Right renal pelvis (tissue), 4 donors: ENCODE measurements at regions not wholly inside any gene's neighbourhood (a gene's known extent, or its start where the extent isn't known, plus 50 kb on each side); places are given as distances from the start of the nearest gene placed in this dataset.

Experiments used
- DNase-seq, 4 donors: peaks; one replicate each; pipeline ENCODE4 v3.0.0-alpha.2; 2013; ENCODE audit warnings: low read depth in 4 of 4, low spot score in 3 of 4, missing footprints in 1 of 4

DNA sequence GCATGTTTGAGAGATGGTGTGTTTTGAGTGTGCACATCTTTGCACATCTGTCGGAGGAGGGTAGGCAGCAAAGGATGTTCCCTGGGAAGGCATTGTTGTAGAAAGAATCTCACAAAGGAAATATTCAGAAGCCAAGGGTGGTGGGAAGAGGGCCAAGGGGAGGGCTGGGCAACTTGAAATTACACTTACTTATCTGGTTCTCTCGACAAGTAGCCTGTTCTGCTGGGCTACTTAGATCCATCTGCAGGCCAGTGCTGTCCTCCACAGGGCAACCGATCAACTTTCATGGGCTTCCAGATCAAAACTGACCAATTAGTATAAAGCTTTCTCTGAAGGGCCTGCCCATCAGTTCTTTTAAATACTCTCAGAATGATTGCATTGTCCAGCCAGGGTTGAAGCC, 495.2 kb downstream of the GADD45G start:
- no peak for DNase-seq

DNA sequence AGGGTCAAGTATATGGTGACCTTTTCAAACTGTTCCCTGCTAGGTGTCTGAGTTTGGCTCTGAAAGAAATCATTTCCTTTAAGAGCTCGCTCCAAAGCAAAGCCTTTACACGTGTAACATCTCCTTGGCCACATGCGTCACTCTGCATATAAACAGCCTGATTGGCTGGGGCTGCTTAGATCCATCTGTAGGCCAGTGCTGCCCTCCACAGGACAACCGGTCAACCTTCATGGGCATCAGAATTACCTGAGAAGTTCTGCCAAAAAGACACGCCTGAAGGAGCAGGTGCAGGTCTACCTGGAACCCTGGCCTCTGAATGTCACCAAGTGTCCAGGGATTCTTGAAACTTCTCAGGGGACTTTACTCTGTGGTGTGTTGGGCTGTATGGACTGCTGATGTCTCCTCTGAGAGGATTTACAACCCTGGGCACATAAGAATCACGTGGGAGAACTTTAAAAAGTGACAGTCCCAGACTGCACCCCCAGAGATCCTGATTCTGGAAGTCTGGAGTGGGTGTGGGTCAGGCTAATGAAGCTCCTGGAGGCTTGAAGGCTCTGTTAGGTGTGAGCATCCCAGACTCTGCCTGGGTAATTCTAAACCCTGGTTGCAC, 497.6 kb downstream of the GADD45G start:
- peak; percentile 57 to 69 (median 61) for DNase-seq

DNA sequence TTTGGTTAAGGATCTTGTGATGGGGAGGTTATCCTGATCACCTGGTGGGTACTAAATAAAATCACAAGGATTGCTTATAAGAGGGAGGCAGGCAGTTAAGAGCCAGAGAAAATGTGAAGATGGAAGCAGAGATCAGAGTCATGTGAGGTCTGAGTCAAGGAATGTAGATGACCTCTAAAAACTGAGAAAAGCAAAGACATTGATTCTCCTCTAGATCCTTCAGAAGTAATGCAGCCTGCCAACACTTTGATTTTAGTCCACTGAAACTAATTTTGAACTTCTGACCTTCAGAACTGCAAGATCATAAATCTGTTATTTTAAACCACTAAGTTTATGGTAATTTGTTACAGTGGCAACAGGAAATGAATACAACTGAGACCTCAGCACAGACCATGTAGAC, 499.0 kb downstream of the GADD45G start:
- no peak for DNase-seq

DNA sequence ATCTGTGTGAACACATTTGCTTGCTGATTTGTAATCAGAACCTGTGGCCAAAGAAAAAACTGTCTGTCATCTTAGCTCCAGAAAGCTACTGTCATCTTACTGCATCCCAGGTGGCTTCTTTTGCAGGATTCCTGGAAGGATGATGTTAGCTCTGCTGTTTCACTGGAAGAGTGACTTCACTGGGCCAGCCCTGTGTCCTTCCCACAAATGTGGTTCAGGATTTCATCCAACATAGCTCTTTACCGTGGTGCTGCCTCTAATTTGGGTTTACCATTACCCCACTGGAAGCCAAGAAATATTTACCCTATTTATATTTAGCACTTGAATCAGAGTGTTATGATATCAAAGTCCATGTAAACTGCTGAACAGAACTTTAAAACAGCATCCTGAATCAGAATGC, 501.0 kb downstream of the GADD45G start:
- no peak for DNase-seq

DNA sequence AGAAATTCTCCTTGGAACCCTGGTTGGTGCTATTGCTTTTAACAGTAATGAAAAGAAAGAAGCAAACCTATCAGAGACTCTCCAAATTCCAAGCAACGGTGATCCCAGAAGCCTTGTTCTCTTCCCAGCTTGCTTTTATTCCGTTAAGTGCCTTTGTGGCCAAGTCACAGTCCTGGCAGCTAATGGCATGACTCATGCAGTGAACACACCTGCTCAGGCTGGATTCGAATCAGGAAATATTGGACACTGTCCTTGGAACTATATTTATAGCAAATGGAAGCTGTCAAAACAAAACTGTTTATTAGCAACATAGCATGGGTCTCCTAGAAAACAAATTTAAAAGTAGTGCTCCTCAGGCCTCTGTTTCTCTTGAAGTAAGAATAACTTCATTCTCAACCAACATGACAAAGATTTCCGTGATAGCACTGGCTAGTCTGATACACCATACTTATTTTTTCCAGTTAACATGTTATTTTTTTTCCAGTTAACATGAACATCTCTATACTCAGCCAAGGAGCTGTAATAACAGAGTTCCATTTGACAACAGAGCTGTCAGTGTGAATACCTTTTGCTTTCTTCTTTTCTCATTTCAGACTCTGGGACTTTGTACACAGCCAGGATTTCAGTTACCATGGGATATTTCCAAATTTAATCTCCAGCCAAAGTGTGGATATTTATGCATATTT, 502.4 kb downstream of the GADD45G start:
- DNase-seq, result no peak

DNA sequence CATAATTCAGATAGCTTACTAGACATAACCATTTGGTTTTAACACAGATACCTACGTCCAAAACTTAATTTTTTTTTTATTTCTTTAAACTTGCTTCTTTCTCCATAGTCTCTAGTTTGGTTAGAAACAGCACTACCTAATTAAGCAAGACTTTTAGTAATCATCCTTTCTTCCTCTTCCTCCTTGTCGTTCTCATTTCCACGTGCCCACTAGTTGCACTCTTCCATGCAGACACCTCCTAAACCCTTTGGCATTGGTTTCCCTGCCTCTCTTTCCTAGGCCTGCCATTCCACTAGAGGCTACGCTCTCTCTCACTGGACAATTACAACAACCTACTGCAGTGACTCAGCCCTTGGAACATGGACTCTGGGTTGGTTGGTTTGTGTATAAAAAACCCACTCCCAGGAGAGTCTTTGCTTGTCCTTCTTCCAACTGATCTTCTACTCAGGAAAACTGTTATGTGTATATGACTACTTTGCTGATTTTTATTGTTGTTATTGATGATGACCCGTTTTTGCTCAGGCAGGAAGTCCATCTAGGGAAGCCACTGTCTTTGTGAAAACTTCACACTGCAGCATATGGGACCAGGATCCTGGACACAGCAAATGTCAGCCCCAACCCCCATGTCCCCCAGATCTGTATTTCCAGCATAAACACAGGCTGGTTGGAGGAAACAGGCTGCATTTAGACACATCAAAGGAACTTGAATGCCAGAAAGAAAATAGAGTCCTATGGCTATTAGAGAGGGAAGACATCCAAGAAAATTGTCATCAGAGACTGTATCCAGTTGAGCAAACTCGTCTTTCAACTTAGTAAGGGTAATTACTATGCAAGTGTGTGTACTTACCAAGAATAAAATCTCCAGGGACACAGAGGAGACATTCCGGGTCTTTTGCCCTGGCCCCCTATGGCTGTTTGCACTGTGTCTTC, 503.2 kb downstream of the GADD45G start:
- no peak for DNase-seq

DNA sequence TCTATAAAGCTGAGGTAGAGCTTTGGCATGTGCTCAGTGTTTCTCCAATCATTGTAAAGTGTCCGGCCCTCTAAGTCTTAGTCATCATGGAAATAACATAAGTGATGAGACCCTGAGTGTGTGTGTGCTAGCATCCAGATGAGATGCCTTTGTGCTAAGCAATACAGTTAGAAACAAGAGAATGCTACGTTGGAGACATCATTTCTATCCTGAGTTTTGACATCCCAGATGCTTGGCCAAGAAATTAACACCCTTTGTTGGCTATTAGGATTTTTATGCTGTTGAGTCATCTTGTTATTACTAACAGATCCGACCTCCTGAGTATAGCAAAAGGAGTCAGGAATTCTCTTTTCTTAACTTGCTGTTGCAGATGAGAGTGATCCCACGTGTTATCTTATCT, 508.0 kb downstream of the GADD45G start:
- no peak for DNase-seq

DNA sequence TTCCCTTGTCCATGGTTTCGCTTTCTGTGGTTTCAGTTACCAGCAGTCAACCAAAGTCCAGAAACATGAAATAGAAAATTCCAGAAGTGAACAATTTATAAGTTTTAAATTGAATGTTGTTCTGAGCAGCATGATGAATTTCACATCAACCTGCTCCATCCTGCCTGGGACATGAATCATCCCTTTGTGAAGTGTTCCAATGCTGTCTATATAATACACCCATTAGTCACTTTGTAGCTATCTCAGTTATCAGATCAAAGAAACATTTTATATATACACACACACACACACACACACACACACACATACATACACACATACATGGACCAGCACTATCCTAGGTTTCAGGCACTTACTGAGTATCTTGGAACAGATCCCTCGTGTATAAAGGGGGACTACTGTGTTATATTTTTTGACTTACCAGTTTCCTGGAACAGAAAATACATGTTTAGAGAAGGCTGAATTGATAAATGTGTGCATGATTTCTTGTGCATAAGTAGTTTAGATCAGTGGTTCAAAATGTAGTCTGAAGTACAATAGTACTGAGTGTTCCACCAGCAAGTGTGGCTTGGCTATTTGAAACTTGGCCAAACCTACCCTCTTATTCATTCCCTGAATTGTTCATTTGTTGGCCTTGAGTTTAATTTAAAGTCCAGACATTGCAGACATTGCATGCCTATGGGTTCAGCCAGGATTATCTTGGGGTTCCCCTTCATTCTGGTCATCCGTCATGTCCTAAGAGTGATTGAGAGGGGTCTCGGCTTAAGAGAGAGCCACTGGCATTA, 510.0 kb downstream of the GADD45G start:
- no peak for DNase-seq

DNA sequence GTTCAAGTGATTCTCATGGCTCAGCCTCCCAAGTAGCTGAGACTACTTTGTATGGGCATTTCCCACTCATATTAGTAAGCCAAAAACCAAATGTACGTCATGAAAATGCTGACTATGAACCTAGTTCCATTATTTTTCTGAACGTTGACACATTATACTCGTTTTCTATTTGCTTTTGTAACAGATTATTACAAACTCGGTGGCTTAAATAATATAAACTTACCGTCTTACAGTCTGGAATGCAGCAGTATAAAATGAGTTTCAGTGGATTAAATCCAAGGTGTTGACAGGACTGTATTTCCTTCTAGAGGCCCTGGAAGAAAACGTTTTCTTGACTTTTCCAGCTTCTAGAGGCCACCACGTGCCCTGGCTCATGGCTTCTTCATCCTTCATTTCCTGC, 517.0 kb downstream of the GADD45G start:
- no peak for DNase-seq

DNA sequence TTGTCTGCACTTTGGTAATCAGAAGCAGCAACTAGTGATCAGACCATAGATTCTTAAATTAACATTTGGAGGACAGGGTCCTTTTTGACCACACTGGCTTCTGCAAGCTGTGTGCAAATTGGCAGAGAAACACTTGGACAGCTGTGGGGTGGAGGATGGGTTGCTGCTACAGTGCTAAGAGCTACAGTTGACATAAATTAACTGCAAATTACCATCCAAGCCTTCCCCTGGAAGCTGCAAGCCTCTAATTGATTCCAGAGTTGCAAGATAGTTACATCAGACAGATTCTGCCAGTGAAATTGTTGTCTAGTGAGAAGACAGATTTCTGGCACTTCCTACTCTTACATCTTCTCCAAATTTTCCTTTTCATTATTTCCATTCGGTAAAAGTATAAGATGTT, 517.7 kb downstream of the DIRAS2 start:
- peak in 1 of 4 donors; percentile 16 for DNase-seq

DNA sequence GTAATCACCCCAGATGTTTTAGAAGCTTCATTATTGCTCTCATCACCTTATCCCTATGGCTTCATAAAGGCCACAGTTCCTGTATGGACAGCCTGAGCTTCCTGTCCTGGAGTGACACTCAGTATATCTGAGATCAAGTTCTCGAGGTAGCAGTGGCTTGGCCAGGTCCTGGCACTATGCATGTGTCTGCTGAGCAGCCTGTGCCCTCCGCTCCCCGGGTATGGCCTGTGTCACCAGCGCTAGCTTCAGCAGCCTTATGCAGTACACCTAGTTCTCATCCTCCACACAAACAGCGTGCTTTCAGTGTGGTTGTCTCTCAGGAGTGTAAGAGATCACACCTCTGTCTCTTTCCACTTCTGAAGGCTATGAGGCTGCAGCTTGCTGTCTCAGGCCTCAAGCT, 514.7 kb downstream of the DIRAS2 start:
- DNase-seq, result no peak

DNA sequence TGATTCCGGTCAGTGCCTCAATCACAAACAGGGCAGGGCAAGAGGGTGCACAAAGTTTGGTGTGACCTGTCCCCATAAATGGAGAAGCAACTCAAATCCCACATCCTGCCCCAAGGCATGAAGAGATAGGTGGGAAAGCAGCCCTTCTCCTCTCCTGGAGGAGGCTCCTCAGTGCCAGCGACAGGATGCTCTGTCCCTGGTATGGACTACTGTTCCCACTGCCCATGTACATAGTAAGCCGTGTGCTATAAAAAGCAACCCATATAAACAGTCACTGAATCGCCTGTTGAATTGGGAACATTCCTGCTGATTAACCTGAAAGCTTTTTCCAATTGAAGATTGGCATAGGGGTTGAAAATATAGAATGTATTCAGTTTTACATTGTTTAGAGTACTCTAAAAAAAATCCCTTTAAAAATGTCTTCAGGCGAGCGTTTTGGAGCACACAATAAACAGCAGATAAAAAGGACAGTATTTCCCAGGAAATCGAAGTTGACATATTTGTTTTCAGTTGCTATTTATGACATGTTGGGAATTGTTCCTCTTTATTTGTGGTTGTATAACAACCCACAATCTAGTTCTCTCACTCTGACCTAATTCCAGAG, 513.9 kb downstream of the DIRAS2 start:
- DNase-seq, result no peak

DNA sequence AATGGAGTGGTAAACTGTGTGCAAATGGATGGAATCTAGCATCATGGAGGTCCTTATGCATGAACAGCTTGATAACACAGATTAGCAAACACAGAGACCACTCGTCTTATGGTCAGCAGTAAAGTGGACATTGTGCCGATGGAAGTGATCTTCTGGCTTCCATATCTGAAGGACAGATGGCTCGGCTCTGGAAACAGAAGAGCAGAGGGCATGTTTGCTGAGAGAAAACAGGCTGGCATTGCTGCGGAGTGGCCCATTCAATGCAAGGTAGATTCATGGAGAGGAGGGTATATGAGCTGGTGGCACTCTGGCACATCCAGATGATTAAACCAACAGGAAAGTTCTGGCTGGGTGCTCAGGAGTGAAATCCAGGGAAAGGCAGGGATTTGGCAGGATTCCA, 513.2 kb downstream of the DIRAS2 start:
- DNase-seq, result no peak

DNA sequence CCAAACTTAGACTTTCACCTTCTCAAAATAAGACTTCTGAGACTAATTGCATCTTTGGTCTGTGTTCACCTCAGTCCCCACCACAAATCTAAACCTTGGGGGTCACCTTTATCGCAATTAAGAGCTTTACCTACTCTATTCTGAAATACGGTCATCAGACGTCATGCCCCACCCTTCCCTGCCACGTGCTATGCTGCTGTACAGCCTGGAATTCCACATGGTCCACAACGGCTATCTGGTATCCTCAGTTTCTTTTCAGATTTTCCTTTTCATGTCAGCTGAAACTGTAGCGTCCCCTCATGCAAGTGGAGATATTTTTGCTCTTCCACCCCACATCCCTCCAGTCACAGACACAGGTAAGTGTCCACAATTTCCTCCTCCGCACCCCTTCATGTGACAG, 511.1 kb downstream of the DIRAS2 start:
- DNase-seq, result no peak

DNA sequence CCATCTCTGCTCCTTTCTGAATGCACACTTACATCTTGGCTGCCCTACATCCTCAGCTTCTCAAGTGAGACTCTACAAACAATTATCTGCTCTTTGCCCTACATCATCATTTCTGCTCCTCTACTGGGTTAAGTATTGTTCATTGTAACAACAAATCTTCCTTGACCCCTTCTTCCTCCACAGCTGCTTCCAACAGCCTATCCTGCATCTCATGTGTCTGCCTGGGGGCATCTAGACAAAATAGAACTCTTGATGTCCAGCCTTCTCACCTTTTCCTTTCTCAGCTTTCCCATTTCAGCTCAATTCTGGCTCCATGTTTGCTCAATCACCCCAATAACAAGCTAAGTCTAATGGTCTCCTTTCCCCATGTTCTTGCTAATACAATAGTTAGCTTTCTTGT, 509.8 kb downstream of the DIRAS2 start:
- DNase-seq, result no peak

DNA sequence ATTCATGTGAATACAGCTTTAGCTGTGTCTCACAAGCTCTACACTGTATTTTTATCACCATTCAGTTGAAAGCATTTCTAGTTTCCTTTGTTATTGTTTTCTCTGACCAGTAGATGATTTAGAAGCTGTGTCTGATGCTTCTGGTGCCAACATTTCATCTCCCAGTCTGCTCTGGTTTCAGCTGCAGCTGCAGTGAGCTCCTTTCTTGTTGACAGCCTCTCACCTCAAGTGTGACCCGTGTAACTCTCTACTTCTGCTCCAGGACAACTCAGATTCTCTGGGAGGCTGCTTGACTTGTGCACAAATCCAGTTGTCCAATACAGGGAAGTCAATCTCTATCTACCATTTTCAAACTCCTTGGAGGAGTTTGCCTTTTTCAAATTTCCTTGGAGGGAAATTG, 504.8 kb downstream of the DIRAS2 start:
- peak in 1 of 4 donors; percentile 8 for DNase-seq

DNA sequence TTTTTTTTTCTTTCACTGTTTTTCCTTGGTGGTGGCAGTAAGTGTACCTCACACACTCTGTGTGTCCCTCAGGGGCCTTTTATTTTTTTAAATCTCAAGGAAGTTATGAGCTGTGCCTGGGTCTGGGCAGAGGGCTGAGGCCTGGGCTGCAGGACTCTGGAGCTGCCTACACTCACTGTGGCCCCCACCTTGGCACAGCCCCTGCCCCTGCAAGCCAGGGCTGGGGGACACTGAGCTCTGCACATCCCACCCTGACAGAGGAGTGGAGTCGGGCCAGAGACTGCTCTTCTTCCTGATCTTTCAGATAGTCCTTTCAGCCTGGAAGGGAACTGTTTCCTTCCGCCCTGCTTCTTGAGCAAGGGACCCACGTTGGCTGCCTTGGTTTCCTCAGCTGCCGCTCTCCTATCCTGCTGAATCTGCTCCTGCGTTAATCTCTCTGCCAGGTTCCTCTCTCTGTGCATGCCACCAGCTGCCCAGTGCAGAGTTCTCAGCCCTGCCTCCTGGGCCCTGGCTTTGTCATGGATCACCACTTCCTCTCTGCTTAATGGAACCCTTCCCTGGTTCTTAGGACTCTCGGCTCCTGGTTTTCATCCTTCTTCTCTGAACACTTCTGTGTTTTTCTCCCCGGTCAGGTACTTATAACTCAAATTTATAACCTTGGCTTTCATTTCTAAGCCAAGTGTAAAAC, 502.3 kb downstream of the DIRAS2 start:
- DNase-seq, result no peak

DNA sequence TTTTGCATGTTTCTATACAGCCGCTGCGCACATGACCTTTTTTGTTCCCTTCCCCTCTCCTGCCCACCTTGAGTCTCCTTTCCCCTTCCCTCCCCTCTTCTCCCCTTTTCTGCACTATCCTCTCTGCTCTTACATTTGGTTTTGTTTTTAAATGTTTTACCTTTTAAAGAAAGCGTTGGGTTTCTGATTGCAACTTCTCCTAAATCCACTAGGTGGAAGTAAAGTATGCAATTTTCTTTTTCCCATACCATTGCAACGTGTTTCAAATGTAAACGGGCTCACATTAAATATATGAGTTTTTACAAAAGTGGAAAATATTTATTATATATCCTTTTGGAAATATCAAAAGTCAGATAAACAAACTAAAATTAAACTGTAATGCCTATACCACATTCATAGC, 500.9 kb downstream of the DIRAS2 start:
- peak in 1 of 4 donors; percentile 10 for DNase-seq

DNA sequence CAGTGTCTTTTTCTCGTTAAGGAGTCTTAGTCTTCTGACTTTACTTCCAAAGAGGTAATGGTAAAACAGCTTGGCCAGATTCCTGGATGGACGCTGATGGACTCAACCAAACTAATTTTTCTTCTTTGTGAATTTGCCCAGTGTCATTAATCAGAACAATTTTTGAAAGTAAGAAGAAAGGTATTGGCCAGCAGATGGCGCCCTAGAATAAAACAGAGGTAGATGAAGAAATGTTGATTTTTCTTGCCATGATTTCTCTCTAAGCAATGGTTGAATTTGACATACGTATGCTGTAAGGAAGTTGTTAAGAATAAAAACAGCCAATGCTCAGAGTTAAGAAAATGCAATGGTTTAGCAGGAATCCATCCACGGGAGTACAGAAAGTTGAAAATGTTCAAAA, 500.0 kb downstream of the DIRAS2 start:
- DNase-seq, result peak in 1 of 4 donors; percentile 24

DNA sequence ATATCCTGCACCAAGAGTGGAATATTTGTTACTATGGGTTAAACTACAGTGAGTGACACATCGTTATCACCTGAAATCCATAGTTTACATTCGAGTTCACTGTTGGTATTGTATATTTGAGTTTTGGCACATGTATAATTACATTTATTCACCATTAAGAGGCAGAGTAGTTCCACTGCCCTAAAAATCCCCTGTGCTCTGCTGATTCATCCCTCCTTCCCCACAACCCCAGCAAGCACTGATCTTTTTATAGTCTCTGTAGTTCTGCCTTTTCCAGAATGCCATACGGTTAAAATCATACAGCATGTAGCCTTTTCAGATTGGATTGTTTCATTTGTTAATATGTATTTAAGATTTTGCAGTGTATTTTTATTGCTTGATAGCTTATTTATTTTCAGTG, 495.2 kb downstream of the DIRAS2 start:
- DNase-seq, result no peak
